CD4-positive, alpha-beta T cell treated with Interferon gamma for 1 hour (primary cell): ENCODE measurements at regions not wholly inside any gene's neighbourhood (a gene's known extent, or its start where the extent isn't known, plus 50 kb on each side); places are given as distances from the start of the nearest gene placed in this dataset.

Experiments used
- DNase-seq: peaks from one replicate; pipeline ENCODE4 v3.0.0-alpha.2; 2020

GRCh38 chr2:12661489-12661888 lies 55.2 kb upstream of the TRIB2 start:
- DNase-seq, result no peak

- no peak for DNase-seq
Observed at GRCh38 chr2:12663306-12664037, 53.3 kb upstream of the TRIB2 start.

GRCh38 chr2:12665334-12665733 lies 51.4 kb upstream of the TRIB2 start:
- DNase-seq, result no peak

GRCh38 chr2:12666445-12666844 lies 50.3 kb upstream of the TRIB2 start:
- no peak for DNase-seq
